Neural progenitor cell (in vitro differentiated cells): ENCODE measurements at regions not wholly inside any gene's neighbourhood (a gene's known extent, or its start where the extent isn't known, plus 50 kb on each side); places are given as distances from the start of the nearest gene placed in this dataset.

Source experiments
- CTCF ChIP-seq: fragments of 200-600 bp; sonication (generic); IDR thresholded peaks from 2 replicates; pipeline ENCODE4 v1.5.1; 2017; ENCODE audit warnings: antibody characterized with exemption, mild to moderate bottlenecking
- EZH2 ChIP-seq: fragments of 200-600 bp; sonication (generic); IDR thresholded peaks from 2 replicates; pipeline ENCODE4 v1.6.1; 2017; ENCODE audit warnings: antibody characterized with exemption, mild to moderate bottlenecking, moderate library complexity

- TF ChIP-seq CTCF: no peak
- no peak for TF ChIP-seq EZH2
These were observed 220.5 kb upstream of the ADRA1B start for GRCh38 chr5:159695741-159696294.
